ENCODE measurements at regions not wholly inside any gene's neighbourhood (a gene's known extent, or its start where the extent isn't known, plus 50 kb on each side); places are given as distances from the start of the nearest gene placed in this dataset.

GRCh38 chr12:128043317-128043716, 223.7 kb upstream of the TMEM132C start:
- Histone ChIP-seq H3K4me1 (ENCODE audit: low read length) (no peaks in the 10 kb centered on the region), H3K9ac (ENCODE audit: low read length) (no peak overlapping the region), H3K27me3 (ENCODE audit: low read length) (no peaks in the 10 kb centered on the region), H3K36me3 (ENCODE audit: insufficient read depth, low read length) (no peaks in the 10 kb centered on the region), H3K27ac (ENCODE audit: low read length) (no peak overlapping the region), H3K9me3 (ENCODE audit: low read length) (no peaks in the 10 kb centered on the region), H4K20me1 (ENCODE audit: insufficient read depth, low read depth, low read length) (no peaks in the 10 kb centered on the region), H3K4me2 (ENCODE audit: low read depth, low read length, poor library complexity, severe bottlenecking) (no peak overlapping the region), H3K79me2 (ENCODE audit: low read length) (no peaks in the 10 kb centered on the region), H3K4me3 (ENCODE audit: low read length) (no peak overlapping the region), H3K9me2 (replicated peaks; ENCODE audit: insufficient read depth, low read length) (no peaks in the 10 kb centered on the region), H2AFZ (ENCODE audit: low read length) (no peak overlapping the region)
- no peak for DNase-seq

GRCh38 chr12:128047266-128048060, 219.5 kb upstream of the TMEM132C start:
- no peak for DNase-seq
- Histone ChIP-seq H3K36me3 (ENCODE audit: insufficient read depth, low read length) (no peaks in the 10 kb centered on the region), H3K9ac (ENCODE audit: low read length) (no peak overlapping the region), H4K20me1 (ENCODE audit: insufficient read depth, low read depth, low read length) (no peaks in the 10 kb centered on the region), H3K9me3 (ENCODE audit: low read length) (no peaks in the 10 kb centered on the region), H3K9me2 (replicated peaks; ENCODE audit: insufficient read depth, low read length) (no peaks in the 10 kb centered on the region), H3K4me2 (ENCODE audit: low read depth, low read length, poor library complexity, severe bottlenecking) (no peak overlapping the region), H3K4me1 (ENCODE audit: low read length) (no peaks in the 10 kb centered on the region), H3K4me3 (ENCODE audit: low read length) (no peak overlapping the region), H2AFZ (ENCODE audit: low read length) (no peak overlapping the region), H3K79me2 (ENCODE audit: low read length) (no peaks in the 10 kb centered on the region), H3K27ac (ENCODE audit: low read length) (no peak overlapping the region), H3K27me3 (ENCODE audit: low read length) (no peaks in the 10 kb centered on the region)

GRCh38 chr12:128052331-128052730, 214.6 kb upstream of the TMEM132C start:
- H3K9me3 ChIP-seq (ENCODE audit: low read length) = no peaks in the 10 kb centered on the region
- H3K4me1 ChIP-seq (ENCODE audit: low read length) = no peaks in the 10 kb centered on the region
- no peaks in the 10 kb centered on the region for H3K27me3 ChIP-seq (ENCODE audit: low read length)
- H3K4me3 ChIP-seq (ENCODE audit: low read length) = no peak overlapping the region
- DNase-seq = no peak
- H2AFZ ChIP-seq (ENCODE audit: low read length) = no peak overlapping the region
- no peaks in the 10 kb centered on the region for H3K9me2 ChIP-seq (replicated peaks; ENCODE audit: insufficient read depth, low read length)
- H4K20me1 ChIP-seq (ENCODE audit: insufficient read depth, low read depth, low read length) = no peaks in the 10 kb centered on the region
- H3K36me3 ChIP-seq (ENCODE audit: insufficient read depth, low read length) = no peaks in the 10 kb centered on the region
- no peaks in the 10 kb centered on the region for H3K79me2 ChIP-seq (ENCODE audit: low read length)
- H3K27ac ChIP-seq (ENCODE audit: low read length) = no peak overlapping the region
- no peak overlapping the region for H3K9ac ChIP-seq (ENCODE audit: low read length)
- no peak overlapping the region for H3K4me2 ChIP-seq (ENCODE audit: low read depth, low read length, poor library complexity, severe bottlenecking)

- Histone ChIP-seq H3K36me3 (ENCODE audit: insufficient read depth, low read length) (no peaks in the 10 kb centered on the region), H3K27ac (ENCODE audit: low read length) (no peak overlapping the region), H3K9me2 (replicated peaks; ENCODE audit: insufficient read depth, low read length) (no peaks in the 10 kb centered on the region), H3K79me2 (ENCODE audit: low read length) (no peaks in the 10 kb centered on the region), H3K4me1 (ENCODE audit: low read length) (no peaks in the 10 kb centered on the region), H3K4me2 (ENCODE audit: low read depth, low read length, poor library complexity, severe bottlenecking) (no peak overlapping the region), H4K20me1 (ENCODE audit: insufficient read depth, low read depth, low read length) (no peaks in the 10 kb centered on the region), H2AFZ (ENCODE audit: low read length) (no peak overlapping the region), H3K4me3 (ENCODE audit: low read length) (no peak overlapping the region), H3K27me3 (ENCODE audit: low read length) (no peaks in the 10 kb centered on the region), H3K9ac (ENCODE audit: low read length) (no peak overlapping the region), H3K9me3 (ENCODE audit: low read length) (no peaks in the 10 kb centered on the region)
- no peak for DNase-seq
Measured at GRCh38 chr12:128052777-128053176, 214.2 kb upstream of the TMEM132C start.

DNA sequence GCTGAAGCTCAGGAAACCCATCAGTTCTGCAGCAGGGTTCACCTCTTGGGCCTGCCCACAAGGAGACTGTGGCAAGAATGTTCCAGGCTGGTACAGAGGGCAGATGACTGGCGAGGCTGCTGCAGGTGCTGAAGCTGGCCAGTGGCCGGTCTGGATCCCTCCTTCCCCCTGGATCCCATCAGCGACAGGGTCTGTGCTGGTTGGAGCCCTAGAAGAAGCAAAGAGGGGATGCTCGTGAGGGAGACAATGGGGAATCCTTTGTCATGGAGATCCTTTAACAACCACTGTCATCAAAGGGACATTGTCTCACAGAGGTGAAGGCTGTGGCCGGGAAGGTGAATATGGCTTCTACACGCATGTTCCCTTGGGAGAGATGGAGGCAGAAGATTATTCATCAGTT, 211.4 kb upstream of the TMEM132C start:
- H3K9ac ChIP-seq (ENCODE audit: low read length) = no peak overlapping the region
- H4K20me1 ChIP-seq (ENCODE audit: insufficient read depth, low read depth, low read length) = no peaks in the 10 kb centered on the region
- H3K36me3 ChIP-seq (ENCODE audit: insufficient read depth, low read length) = no peaks in the 10 kb centered on the region
- H3K4me1 ChIP-seq (ENCODE audit: low read length) = no peaks in the 10 kb centered on the region
- no peak overlapping the region for H3K27ac ChIP-seq (ENCODE audit: low read length)
- H3K9me3 ChIP-seq (ENCODE audit: low read length) = no peaks in the 10 kb centered on the region
- H3K79me2 ChIP-seq (ENCODE audit: low read length) = no peaks in the 10 kb centered on the region
- H3K9me2 ChIP-seq (replicated peaks; ENCODE audit: insufficient read depth, low read length) = no peaks in the 10 kb centered on the region
- DNase-seq = no peak
- H3K27me3 ChIP-seq (ENCODE audit: low read length) = no peaks in the 10 kb centered on the region
- H3K4me2 ChIP-seq (ENCODE audit: low read depth, low read length, poor library complexity, severe bottlenecking) = no peak overlapping the region
- no peak overlapping the region for H2AFZ ChIP-seq (ENCODE audit: low read length)
- H3K4me3 ChIP-seq (ENCODE audit: low read length) = no peak overlapping the region

DNA sequence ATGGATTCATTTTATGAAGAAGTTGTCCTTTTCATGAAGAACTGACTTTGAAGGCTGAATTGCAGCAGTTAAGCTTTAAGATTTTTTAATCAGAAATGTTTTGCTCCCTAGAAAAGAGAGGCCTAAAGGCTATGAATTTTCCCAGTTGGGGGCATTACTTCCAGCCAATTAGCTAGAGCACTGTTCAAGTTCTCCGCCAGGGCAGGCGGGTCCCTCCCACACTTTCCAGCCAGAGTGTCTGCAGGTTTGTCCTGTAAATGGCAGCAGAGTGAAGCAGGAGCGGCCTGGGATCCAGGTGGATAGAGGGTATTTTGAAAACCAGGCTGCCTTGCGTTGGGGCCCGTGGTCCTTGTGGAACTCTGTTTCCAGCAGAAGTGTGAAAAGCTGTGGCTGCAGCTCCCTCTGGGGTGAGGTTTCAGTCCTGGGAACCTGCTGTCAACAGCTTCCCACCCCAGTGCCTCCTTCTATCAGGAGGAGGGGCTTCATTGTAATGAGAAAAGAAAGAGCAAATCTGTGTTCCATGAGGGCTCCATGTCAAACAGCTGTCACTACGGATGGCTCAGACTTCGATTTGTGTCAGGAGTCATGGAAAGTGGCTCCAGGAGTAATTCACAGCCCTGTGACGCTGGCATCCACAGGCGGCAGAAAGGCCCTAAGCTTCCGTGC, 210.7 kb upstream of the TMEM132C start:
- no peak for DNase-seq

GRCh38 chr12:128057586-128057985, 209.4 kb upstream of the TMEM132C start:
- no peaks in the 10 kb centered on the region for H3K79me2 ChIP-seq (ENCODE audit: low read length)
- H3K36me3 ChIP-seq (ENCODE audit: insufficient read depth, low read length) = no peaks in the 10 kb centered on the region
- no peak overlapping the region for H2AFZ ChIP-seq (ENCODE audit: low read length)
- no peaks in the 10 kb centered on the region for H3K4me1 ChIP-seq (ENCODE audit: low read length)
- H3K4me3 ChIP-seq (ENCODE audit: low read length) = no peak overlapping the region
- H3K9me3 ChIP-seq (ENCODE audit: low read length) = no peaks in the 10 kb centered on the region
- DNase-seq = no peak
- H4K20me1 ChIP-seq (ENCODE audit: insufficient read depth, low read depth, low read length) = no peaks in the 10 kb centered on the region
- no peak overlapping the region for H3K9ac ChIP-seq (ENCODE audit: low read length)
- no peaks in the 10 kb centered on the region for H3K27me3 ChIP-seq (ENCODE audit: low read length)
- no peaks in the 10 kb centered on the region for H3K9me2 ChIP-seq (replicated peaks; ENCODE audit: insufficient read depth, low read length)
- no peak overlapping the region for H3K4me2 ChIP-seq (ENCODE audit: low read depth, low read length, poor library complexity, severe bottlenecking)
- H3K27ac ChIP-seq (ENCODE audit: low read length) = no peak overlapping the region

More for the DNA sequence above, 210.7 kb upstream of the TMEM132C start:
- H3K4me3 ChIP-seq (ENCODE audit: low read length) = no peak overlapping the region
- H4K20me1 ChIP-seq (ENCODE audit: insufficient read depth, low read depth, low read length) = no peaks in the 10 kb centered on the region
- no peak overlapping the region for H3K27ac ChIP-seq (ENCODE audit: low read length)
- no peaks in the 10 kb centered on the region for H3K9me3 ChIP-seq (ENCODE audit: low read length)
- H3K9ac ChIP-seq (ENCODE audit: low read length) = no peak overlapping the region
- no peaks in the 10 kb centered on the region for H3K79me2 ChIP-seq (ENCODE audit: low read length)
- no peaks in the 10 kb centered on the region for H3K4me1 ChIP-seq (ENCODE audit: low read length)
- H3K4me2 ChIP-seq (ENCODE audit: low read depth, low read length, poor library complexity, severe bottlenecking) = no peak overlapping the region
- no peaks in the 10 kb centered on the region for H3K36me3 ChIP-seq (ENCODE audit: insufficient read depth, low read length)
- H3K27me3 ChIP-seq (ENCODE audit: low read length) = no peaks in the 10 kb centered on the region
- no peak overlapping the region; the same call in 1 of the 2 replicates for H2AFZ ChIP-seq (ENCODE audit: low read length)
- H3K9me2 ChIP-seq (replicated peaks; ENCODE audit: insufficient read depth, low read length) = no peaks in the 10 kb centered on the region

- Histone ChIP-seq H3K4me3 (ENCODE audit: low read length) (no peak overlapping the region), H3K4me2 (ENCODE audit: low read depth, low read length, poor library complexity, severe bottlenecking) (no peak overlapping the region), H3K27ac (ENCODE audit: low read length) (no peak overlapping the region), H3K4me1 (ENCODE audit: low read length) (no peaks in the 10 kb centered on the region), H3K79me2 (ENCODE audit: low read length) (no peaks in the 10 kb centered on the region), H3K9me2 (replicated peaks; ENCODE audit: insufficient read depth, low read length) (no peaks in the 10 kb centered on the region), H3K9ac (ENCODE audit: low read length) (no peak overlapping the region), H3K27me3 (ENCODE audit: low read length) (no peaks in the 10 kb centered on the region), H3K9me3 (ENCODE audit: low read length) (no peaks in the 10 kb centered on the region), H2AFZ (ENCODE audit: low read length) (no peak overlapping the region), H4K20me1 (ENCODE audit: insufficient read depth, low read depth, low read length) (no peaks in the 10 kb centered on the region), H3K36me3 (ENCODE audit: insufficient read depth, low read length) (no peaks in the 10 kb centered on the region)
- no peak for DNase-seq
Measured at GRCh38 chr12:128059621-128060370, 207.2 kb upstream of the TMEM132C start.
